ENCODE measurements at regions not wholly inside any gene's neighbourhood (a gene's known extent, or its start where the extent isn't known, plus 50 kb on each side); places are given as distances from the start of the nearest gene placed in this dataset.

- H3K9me3 ChIP-seq (ENCODE audit: control insufficient read depth in 4 of 4, low read length in 3 of 4) = no peaks in the 10 kb centered on the region
- H3K4me3 ChIP-seq (ENCODE audit: low read depth in 1 of 3, low read length in 3 of 3) = no peak overlapping the region
- no peak overlapping the region for H3K9ac ChIP-seq (ENCODE audit: low read depth in 1 of 2, low read length in 2 of 2)
- DNase-seq (ENCODE audit: low spot score) = no peak
- TF ChIP-seq REST (IDR thresholded peaks at IDR 0.05) = no peak
- TF ChIP-seq FOXA2 (IDR thresholded peaks at IDR 0.05) = no peak
- TF ChIP-seq FOXA1 (IDR thresholded peaks at IDR 0.05) = no peak
- no peak for TF ChIP-seq RAD21 (IDR thresholded peaks at IDR 0.05)
- no peak for TF ChIP-seq TAF1 (conservative IDR thresholded peaks at IDR 0.05)
- no peak for TF ChIP-seq JUND (IDR thresholded peaks at IDR 0.05)
- TF ChIP-seq ATF3 (IDR thresholded peaks at IDR 0.05) = no peak
- H3K4me1 ChIP-seq (ENCODE audit: control insufficient read depth in 4 of 4, insufficient read depth in 4 of 4, low read length in 3 of 4) = no peaks in the 10 kb centered on the region
- H3K27me3 ChIP-seq (ENCODE audit: control insufficient read depth in 4 of 4, insufficient read depth in 4 of 4, low read length in 3 of 4) = no peaks in the 10 kb centered on the region
- H3K36me3 ChIP-seq (ENCODE audit: control insufficient read depth in 4 of 4, insufficient read depth in 3 of 4, low read depth in 1 of 4, low read length in 3 of 4) = no peaks in the 10 kb centered on the region
- no peak overlapping the region for H3K27ac ChIP-seq (ENCODE audit: low read depth in 1 of 2, low read length in 2 of 2)
These were observed 419.2 kb downstream of the DIPK2A start for GRCh38 chr3:144390786-144391185.

- Histone ChIP-seq H3K27me3 (ENCODE audit: control insufficient read depth in 4 of 4, insufficient read depth in 4 of 4, low read length in 3 of 4) (no peaks in the 10 kb centered on the region), H3K9ac (ENCODE audit: low read depth in 1 of 2, low read length in 2 of 2) (no peak overlapping the region), H3K27ac (ENCODE audit: low read depth in 1 of 2, low read length in 2 of 2) (no peak overlapping the region), H3K4me3 (ENCODE audit: low read depth in 1 of 3, low read length in 3 of 3) (no peak overlapping the region), H3K4me1 (ENCODE audit: control insufficient read depth in 4 of 4, insufficient read depth in 4 of 4, low read length in 3 of 4) (no peaks in the 10 kb centered on the region), H3K9me3 (ENCODE audit: control insufficient read depth in 4 of 4, low read length in 3 of 4) (no peaks in the 10 kb centered on the region), H3K36me3 (ENCODE audit: control insufficient read depth in 4 of 4, insufficient read depth in 3 of 4, low read depth in 1 of 4, low read length in 3 of 4) (no peaks in the 10 kb centered on the region)
- TF ChIP-seq HNF4G (IDR thresholded peaks at IDR 0.05) (no peak), FOXA2 (IDR thresholded peaks at IDR 0.05) (no peak), JUND (IDR thresholded peaks at IDR 0.05) (no peak), RXRA (IDR thresholded peaks at IDR 0.05) (no peak), GABPA (IDR thresholded peaks at IDR 0.05 in 1 of 2, conservative IDR thresholded peaks at IDR 0.05 in 1 of 2) (no peak), ATF3 (IDR thresholded peaks at IDR 0.05) (no peak), EGR1 (IDR thresholded peaks at IDR 0.05; ENCODE audit: low read depth in 2 of 2) (no peak), REST (IDR thresholded peaks at IDR 0.05) (no peak), NR2F2 (IDR thresholded peaks at IDR 0.05) (no peak), HNF4A (conservative IDR thresholded peaks at IDR 0.05) (no peak), MAX (IDR thresholded peaks at IDR 0.05) (no peak), ZBTB33 (IDR thresholded peaks at IDR 0.05) (no peak), CTCF (IDR thresholded peaks at IDR 0.05; ENCODE audit: low read depth, low read length, missing input control) (no peak), RAD21 (IDR thresholded peaks at IDR 0.05) (no peak), TAF1 (conservative IDR thresholded peaks at IDR 0.05) (no peak), FOXA1 (IDR thresholded peaks at IDR 0.05) (no peak), SP1 (IDR thresholded peaks at IDR 0.05) (no peak), YY1 (IDR thresholded peaks at IDR 0.05) (no peak)
- no peak for DNase-seq (ENCODE audit: low spot score)
These were observed 419.6 kb downstream of the DIPK2A start for GRCh38 chr3:144391236-144391635.
